ENCODE measurements at regions not wholly inside any gene's neighbourhood (a gene's known extent, or its start where the extent isn't known, plus 50 kb on each side); places are given as distances from the start of the nearest gene placed in this dataset.

- TF ChIP-seq POLR2A (IDR thresholded peaks at IDR 0.05; ENCODE audit: low read length) (no peak), GATA1 (IDR thresholded peaks at IDR 0.05; ENCODE audit: low read depth, low read length) (no peak)
Measured at GRCh38 chrX:20980426-20980825, 393.8 kb upstream of the CNKSR2 start.
